Endodermal cell (in vitro differentiated cells): ENCODE measurements at regions not wholly inside any gene's neighbourhood (a gene's known extent, or its start where the extent isn't known, plus 50 kb on each side); places are given as distances from the start of the nearest gene placed in this dataset.

Experiments used
- DNase-seq: peaks from one replicate; pipeline ENCODE4 v3.0.0-alpha.2; 2017
- H3K27ac ChIP-seq: 2 replicates; pipeline ENCODE4 v1.5.1; 2013; ENCODE audit warnings: mild to moderate bottlenecking, low read depth, low read length, moderate library complexity
- H3K27me3 ChIP-seq: 2 replicates; pipeline ENCODE4 v1.6.1; 2013; ENCODE audit warnings: mild to moderate bottlenecking, low read length, moderate library complexity; ENCODE audit not compliant: insufficient read depth, control insufficient read depth, poor library complexity, severe bottlenecking
- H3K36me3 ChIP-seq: 2 replicates; pipeline ENCODE4 v1.7.0; 2013; ENCODE audit warnings: mild to moderate bottlenecking, low read length, moderate library complexity; ENCODE audit not compliant: control insufficient read depth, insufficient read depth
- H3K4me1 ChIP-seq: one replicate; pipeline ENCODE4 v1.7.0; 2013; ENCODE audit warnings: low read length; ENCODE audit not compliant: control insufficient read depth, insufficient read depth
- H3K4me3 ChIP-seq: 2 replicates; pipeline ENCODE4 v1.5.1; 2013; ENCODE audit warnings: mild to moderate bottlenecking, low read length, moderate library complexity
- H3K9ac ChIP-seq: 2 replicates; pipeline ENCODE4 v1.6.1; 2013; ENCODE audit warnings: mild to moderate bottlenecking, low read length, moderate library complexity; ENCODE audit not compliant: poor library complexity, severe bottlenecking; ENCODE audit errors: extremely low read depth
- H3K9me3 ChIP-seq: 2 replicates; pipeline ENCODE4 v1.6.1; 2013; ENCODE audit warnings: mild to moderate bottlenecking, low read length, moderate library complexity; ENCODE audit not compliant: control insufficient read depth
- H3K27ac Mint-ChIP-seq: 2 replicates; pipeline ENCODE4 v1.8.0; 2020; ENCODE audit warnings: mixed read lengths
- H3K27me3 Mint-ChIP-seq: 2 replicates; pipeline ENCODE4 v1.8.0; 2021; ENCODE audit warnings: mild to moderate bottlenecking, mixed read lengths; ENCODE audit not compliant: insufficient read depth
- H3K36me3 Mint-ChIP-seq: 2 replicates; pipeline ENCODE4 v1.8.0; 2020; ENCODE audit warnings: low read depth, mixed read lengths
- H3K4me1 Mint-ChIP-seq: 2 replicates; pipeline ENCODE4 v1.8.0; 2020; ENCODE audit warnings: mixed read lengths
- H3K4me3 Mint-ChIP-seq: 2 replicates; pipeline ENCODE4 v1.8.0; 2020; ENCODE audit warnings: mild to moderate bottlenecking, moderate library complexity, mixed read lengths
- H3K9me3 Mint-ChIP-seq: 2 replicates; pipeline ENCODE4 v1.8.0; 2020; ENCODE audit warnings: mild to moderate bottlenecking, mixed read lengths
- CTCF ChIP-seq: fragments of 200-600 bp; sonication (generic); conservative IDR thresholded peaks from 2 replicates; pipeline ENCODE4 v1.5.0; 2021; ENCODE audit warnings: antibody characterized with exemption, mild to moderate bottlenecking
- WGBS, 2 experiments: methylation state at CpG; one replicate each; pipeline versions ENCODE4 v1.1.5 to v1.1.7; 2013; ENCODE audit warnings: missing lambda C conversion rate in 2 of 2, mixed read lengths in 1 of 2; ENCODE audit not compliant: insufficient coverage in 1 of 2, insufficient read length in 1 of 2; 5-methylcytosine and 5-hydroxymethylcytosine counted together

DNA sequence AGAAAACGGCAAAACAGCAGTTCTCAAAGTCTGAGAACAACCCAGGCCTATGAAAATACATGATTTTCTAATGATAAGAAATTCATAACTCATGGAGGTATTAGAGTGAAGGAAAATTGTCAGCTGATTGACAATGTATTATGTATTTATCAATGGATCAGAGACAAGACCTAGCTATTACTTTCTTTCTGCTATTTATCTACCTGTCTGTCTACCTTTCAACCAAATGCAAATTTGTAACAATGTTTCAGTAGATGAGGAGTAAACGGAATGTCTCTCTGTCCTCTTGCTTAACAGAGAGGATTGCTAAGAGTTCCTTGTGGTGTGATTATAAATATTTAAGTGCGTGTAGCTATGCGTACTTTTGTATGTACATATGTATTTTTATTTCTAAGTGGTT is 568.7 kb upstream of the RGS18 start:
- H3K27me3 ChIP-seq = no peaks in the 10 kb centered on the region
- Mint-ChIP-seq H3K36me3 (peaks cover 4% of the 10 kb centered on the region), H3K4me1 (no peaks in the 10 kb centered on the region), H3K27me3 (no peaks in the 10 kb centered on the region), H3K27ac (no peak overlapping the region), H3K9me3 (peaks cover 5% of the 10 kb centered on the region), H3K4me3 (no peak overlapping the region)
- DNase-seq = no peak
- H3K4me3 ChIP-seq = no peak overlapping the region
- peaks cover 34% of the 10 kb centered on the region for H3K9me3 ChIP-seq
- H3K4me1 ChIP-seq = no peaks in the 10 kb centered on the region
- H3K36me3 ChIP-seq = no peaks in the 10 kb centered on the region
- H3K27ac ChIP-seq = no peak overlapping the region
- H3K9ac ChIP-seq = no peak overlapping the region
- 98 to 100% methylated on average over 2 to 4 of the region's 4 CpGs for WGBS, 2 experiments
- no peak for TF ChIP-seq CTCF

DNA sequence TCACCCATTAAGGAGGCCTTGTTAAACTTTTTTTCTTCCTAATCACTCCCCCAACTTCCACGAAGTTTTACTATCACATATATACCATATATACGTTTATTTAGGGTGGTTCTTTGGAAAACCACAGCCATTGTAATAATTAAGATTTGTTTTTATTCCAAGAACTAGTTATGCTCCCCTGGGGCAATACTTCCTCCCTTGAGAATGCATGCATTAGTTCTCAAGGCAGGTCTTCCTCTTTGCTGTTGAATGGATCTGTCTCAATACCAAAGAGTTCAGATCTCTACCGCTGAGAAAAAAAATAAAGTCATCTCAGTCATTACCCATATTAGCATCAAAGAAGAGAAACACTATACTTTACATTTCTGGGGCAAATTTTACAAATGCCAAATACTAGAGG is 567.7 kb upstream of the RGS18 start:
- H3K36me3 ChIP-seq = no peaks in the 10 kb centered on the region
- 96% methylated on average over 3 of the region's 3 CpGs; no CpG with 5 or more reads in 1 of the 2 experiments for WGBS, 2 experiments
- H3K4me1 ChIP-seq = no peaks in the 10 kb centered on the region
- no peak for TF ChIP-seq CTCF
- peaks cover 23% of the 10 kb centered on the region for H3K9me3 ChIP-seq
- Mint-ChIP-seq H3K4me1 (no peaks in the 10 kb centered on the region), H3K9me3 (peaks cover 2% of the 10 kb centered on the region), H3K4me3 (no peak overlapping the region), H3K27me3 (no peaks in the 10 kb centered on the region), H3K27ac (no peak overlapping the region), H3K36me3 (no peaks in the 10 kb centered on the region)
- no peak overlapping the region for H3K4me3 ChIP-seq
- H3K9ac ChIP-seq = no peak overlapping the region
- H3K27me3 ChIP-seq = no peaks in the 10 kb centered on the region
- H3K27ac ChIP-seq = no peak overlapping the region
- DNase-seq = no peak

GRCh38 chr1:191592039-191592438 is 566.2 kb upstream of the RGS18 start:
- Histone ChIP-seq H3K9ac (no peak overlapping the region), H3K27ac (no peak overlapping the region), H3K36me3 (no peaks in the 10 kb centered on the region), H3K27me3 (no peaks in the 10 kb centered on the region), H3K9me3 (peaks cover 12% of the 10 kb centered on the region), H3K4me3 (no peak overlapping the region), H3K4me1 (no peaks in the 10 kb centered on the region)
- Mint-ChIP-seq H3K4me3 (no peak overlapping the region), H3K9me3 (peaks cover 4% of the 10 kb centered on the region), H3K27ac (no peak overlapping the region), H3K4me1 (no peaks in the 10 kb centered on the region), H3K27me3 (no peaks in the 10 kb centered on the region), H3K36me3 (no peaks in the 10 kb centered on the region)
- WGBS, 2 experiments = 98% methylated on average over 1 of the region's 1 CpG; no CpG with 5 or more reads in 1 of the 2 experiments
- TF ChIP-seq CTCF = no peak
- no peak for DNase-seq
